ENCODE measurements at regions not wholly inside any gene's neighbourhood (a gene's known extent, or its start where the extent isn't known, plus 50 kb on each side); places are given as distances from the start of the nearest gene placed in this dataset.
A peak's percentile ranks its signal among the peaks of the same experiment; 100 is the strongest.

GRCh38 chrX:13899607-13900006, 82.7 kb upstream of the GPM6B start:
- no peak for TF ChIP-seq CTCF (IDR thresholded peaks at IDR 0.05; ENCODE audit: low read depth, low read length)
- ChIA-PET POLR2A (no interaction called here), CTCF (no interaction called here)
- no peak overlapping the region for H3K27ac ChIP-seq (ENCODE audit: low read depth, low read length)
- no peaks in the 10 kb centered on the region for H3K9me3 ChIP-seq (ENCODE audit: control insufficient read depth, insufficient read depth, low read length)
- no peaks in the 10 kb centered on the region for H3K27me3 ChIP-seq (ENCODE audit: control insufficient read depth, insufficient read depth, low read length)
- no peak overlapping the region for H3K4me3 ChIP-seq (ENCODE audit: low read depth, low read length)
- peak; percentile 26 for DNase-seq (ENCODE audit: low read depth, low spot score)

- Histone ChIP-seq H3K9me3 (ENCODE audit: control insufficient read depth, insufficient read depth, low read length) (no peaks in the 10 kb centered on the region), H3K27ac (ENCODE audit: low read depth, low read length) (no peak overlapping the region), H3K27me3 (ENCODE audit: control insufficient read depth, insufficient read depth, low read length) (no peaks in the 10 kb centered on the region), H3K4me3 (ENCODE audit: low read depth, low read length) (no peak overlapping the region)
- no peak for TF ChIP-seq CTCF (IDR thresholded peaks at IDR 0.05; ENCODE audit: low read depth, low read length)
- DNase-seq (ENCODE audit: low read depth, low spot score), result no peak
- CTCF ChIA-PET, result no interaction called here
- POLR2A ChIA-PET, result no interaction called here
These were observed 81.7 kb upstream of the GPM6B start for GRCh38 chrX:13898603-13899002.

- Histone ChIP-seq H3K27ac (ENCODE audit: low read depth, low read length) (no peak overlapping the region), H3K9me3 (ENCODE audit: control insufficient read depth, insufficient read depth, low read length) (no peaks in the 10 kb centered on the region), H3K27me3 (ENCODE audit: control insufficient read depth, insufficient read depth, low read length) (no peaks in the 10 kb centered on the region), H3K4me3 (ENCODE audit: low read depth, low read length) (no peak overlapping the region)
- TF ChIP-seq CTCF (IDR thresholded peaks at IDR 0.05; ENCODE audit: low read depth, low read length), result 0 out of 2 replicates have a peak, but pooled peaks have one; percentile 11
- ChIA-PET CTCF (no interaction called here), POLR2A (no interaction called here)
- no peak for DNase-seq (ENCODE audit: low read depth, low spot score)
These were observed 81.2 kb upstream of the GPM6B start for GRCh38 chrX:13898083-13898482.

GRCh38 chrX:13897566-13897965, 80.7 kb upstream of the GPM6B start:
- POLR2A ChIA-PET, result no interaction called here
- CTCF ChIA-PET, result no interaction called here
- no peak overlapping the region for H3K4me3 ChIP-seq (ENCODE audit: low read depth, low read length)
- no peak overlapping the region for H3K27ac ChIP-seq (ENCODE audit: low read depth, low read length)
- no peaks in the 10 kb centered on the region for H3K9me3 ChIP-seq (ENCODE audit: control insufficient read depth, insufficient read depth, low read length)
- DNase-seq (ENCODE audit: low read depth, low spot score), result no peak
- no peaks in the 10 kb centered on the region for H3K27me3 ChIP-seq (ENCODE audit: control insufficient read depth, insufficient read depth, low read length)
- no peak for TF ChIP-seq CTCF (IDR thresholded peaks at IDR 0.05; ENCODE audit: low read depth, low read length)

- Histone ChIP-seq H3K27me3 (ENCODE audit: control insufficient read depth, insufficient read depth, low read length) (no peaks in the 10 kb centered on the region), H3K9me3 (ENCODE audit: control insufficient read depth, insufficient read depth, low read length) (no peaks in the 10 kb centered on the region), H3K4me3 (ENCODE audit: low read depth, low read length) (no peak overlapping the region), H3K27ac (ENCODE audit: low read depth, low read length) (no peak overlapping the region)
- no peak for TF ChIP-seq CTCF (IDR thresholded peaks at IDR 0.05; ENCODE audit: low read depth, low read length)
- ChIA-PET POLR2A (interaction anchor here (0.6 kb wide), 1 partner anchor 1491 kb away, joined by 5 read pairs; no protein-coding TSS in a partner anchor), CTCF (no interaction called here)
- no peak for DNase-seq (ENCODE audit: low read depth, low spot score)
These were observed 78.1 kb upstream of the GPM6B start for GRCh38 chrX:13894888-13895565.

All from AG04450 (cell line).